Epithelial cell of proximal tubule (primary cell): ENCODE measurements at regions not wholly inside any gene's neighbourhood (a gene's known extent, or its start where the extent isn't known, plus 50 kb on each side); places are given as distances from the start of the nearest gene placed in this dataset.
A peak's percentile ranks its signal among the peaks of the same experiment; 100 is the strongest.

Source experiments
- DNase-seq: peaks from one replicate; pipeline ENCODE4 v3.0.0-alpha.2; 2011; ENCODE audit warnings: low read depth
- H3K4me3 ChIP-seq: 2 replicates; pipeline ENCODE4 v1.5.1; 2011; ENCODE audit warnings: low read depth, mild to moderate bottlenecking, low read length
- CTCF ChIP-seq: conservative IDR thresholded peaks from 2 replicates; pipeline ENCODE4 v1.5.1; 2012; ENCODE audit warnings: low read depth, mild to moderate bottlenecking, low read length

DNA sequence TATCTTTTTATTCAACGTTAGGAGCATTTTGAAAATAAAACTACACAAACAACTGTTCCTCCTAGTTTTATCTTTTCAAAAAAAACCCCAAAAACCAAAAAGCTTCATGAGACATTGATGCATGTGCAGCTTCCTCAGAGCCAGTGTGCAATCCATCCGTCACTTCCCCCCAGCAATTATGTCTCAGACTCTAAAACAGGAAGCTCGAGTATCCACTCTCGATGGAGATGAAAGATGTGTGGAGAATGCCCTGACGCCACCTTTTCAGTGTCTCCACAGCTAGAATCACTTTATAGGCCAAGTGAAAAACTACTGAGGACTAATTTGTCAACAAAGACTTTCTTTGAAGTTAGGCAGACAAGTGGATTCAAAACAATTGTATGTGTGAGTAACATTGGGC lies 408.9 kb upstream of the SMARCA2 start:
- no peak overlapping the region for H3K4me3 ChIP-seq
- no peak for DNase-seq
- no peak for TF ChIP-seq CTCF

GRCh38 chr9:1612886-1613285 lies 402.3 kb upstream of the SMARCA2 start:
- no peak overlapping the region for H3K4me3 ChIP-seq
- TF ChIP-seq CTCF, result no peak
- no peak for DNase-seq

DNA sequence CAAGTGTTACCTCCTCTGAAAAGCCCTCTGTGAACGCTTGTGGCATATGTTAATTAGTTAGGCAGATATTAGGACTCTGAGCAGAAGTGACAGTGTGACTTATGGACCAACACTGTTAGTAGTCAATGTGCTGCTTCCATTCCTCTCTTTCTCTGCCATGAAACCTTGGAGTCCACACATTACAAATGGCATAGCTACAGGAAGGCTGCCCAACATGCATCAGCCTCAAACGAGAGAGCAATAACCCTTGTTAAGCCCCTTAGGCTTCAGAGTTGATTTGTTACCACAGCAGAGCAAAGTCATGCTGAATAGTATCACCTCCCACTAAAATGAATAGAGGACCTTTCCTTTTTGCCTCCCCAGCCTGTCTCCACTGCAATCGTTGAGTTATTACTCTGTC lies 397.7 kb upstream of the SMARCA2 start:
- no peak for DNase-seq
- H3K4me3 ChIP-seq, result no peak overlapping the region
- TF ChIP-seq CTCF, result no peak

- no peak overlapping the region for H3K4me3 ChIP-seq
- DNase-seq, result no peak
- TF ChIP-seq CTCF, result peak; percentile 35
Measured at GRCh38 chr9:1619915-1620710, 395.0 kb upstream of the SMARCA2 start.

- no peak for TF ChIP-seq CTCF
- DNase-seq, result no peak
- no peak overlapping the region for H3K4me3 ChIP-seq
Measured at GRCh38 chr9:1637401-1637800, 377.7 kb upstream of the SMARCA2 start.

- DNase-seq, result no peak
- no peak for TF ChIP-seq CTCF
Measured at GRCh38 chr9:1639166-1639565, 376.0 kb upstream of the SMARCA2 start.

GRCh38 chr9:1647776-1648175 lies 367.4 kb upstream of the SMARCA2 start:
- no peak for TF ChIP-seq CTCF
- DNase-seq, result no peak
- H3K4me3 ChIP-seq, result no peak overlapping the region

More at GRCh38 chr9:1639166-1639565, 376.0 kb upstream of the SMARCA2 start:
- no peak overlapping the region for H3K4me3 ChIP-seq
